GM23338 (cell line): ENCODE measurements at regions not wholly inside any gene's neighbourhood (a gene's known extent, or its start where the extent isn't known, plus 50 kb on each side); places are given as distances from the start of the nearest gene placed in this dataset.

ENCODE experiments used
- ATAC-seq: fragments of 200-7000 bp; cut with Tn5 transposase; 3 replicates; pipeline ENCODE4 v1.9.1; 2020
- DNase-seq: peaks from one replicate; pipeline ENCODE4 v3.0.0-alpha.2; 2015; ENCODE audit warnings: low spot score
- H2AFZ ChIP-seq: fragments of 200-600 bp; sonication (generic); 2 replicates; pipeline ENCODE4 v1.8.0; 2016; ENCODE audit warnings: antibody characterized with exemption, mild to moderate bottlenecking, moderate library complexity
- H3F3A ChIP-seq: fragments of 200-600 bp; sonication (generic); replicated peaks from 2 replicates; pipeline ENCODE4 v1.8.0; 2017; ENCODE audit warnings: antibody characterized with exemption, mixed run types, low read depth
- H3K27ac ChIP-seq: fragments of 200-600 bp; sonication (generic); 2 replicates; pipeline ENCODE4 v1.6.1; 2016; ENCODE audit warnings: low read depth
- H3K27me3 ChIP-seq: fragments of 200-600 bp; sonication (generic); 2 replicates; pipeline ENCODE4 v1.8.0; 2016; ENCODE audit warnings: mild to moderate bottlenecking, mixed run types, moderate library complexity; ENCODE audit not compliant: insufficient read depth
- H3K36me3 ChIP-seq: fragments of 200-600 bp; sonication (generic); 2 replicates; pipeline ENCODE4 v1.8.0; 2016; ENCODE audit warnings: mild to moderate bottlenecking; ENCODE audit not compliant: insufficient read depth
- H3K4me1 ChIP-seq: fragments of 200-600 bp; sonication (generic); 2 replicates; pipeline ENCODE4 v1.8.0; 2016; ENCODE audit warnings: mild to moderate bottlenecking, moderate library complexity; ENCODE audit not compliant: insufficient read depth
- H3K4me2 ChIP-seq: fragments of 200-600 bp; sonication (generic); 2 replicates; pipeline ENCODE4 v1.7.1; 2017; ENCODE audit warnings: mixed run types
- H3K4me3 ChIP-seq: fragments of 200-600 bp; sonication (generic); 2 replicates; pipeline ENCODE4 v1.6.1; 2016; ENCODE audit warnings: mixed run types
- H3K79me2 ChIP-seq: fragments of 200-600 bp; sonication (generic); replicated peaks from 2 replicates; pipeline ENCODE4 v1.8.0; 2017; ENCODE audit warnings: mild to moderate bottlenecking; ENCODE audit not compliant: insufficient read depth
- H3K9me2 ChIP-seq: fragments of 200-600 bp; sonication (generic); 2 replicates; pipeline ENCODE4 v1.8.0; 2017; ENCODE audit not compliant: insufficient read depth
- H4K20me1 ChIP-seq: fragments of 200-600 bp; sonication (generic); replicated peaks from 2 replicates; pipeline ENCODE4 v1.8.0; 2017; ENCODE audit warnings: mild to moderate bottlenecking; ENCODE audit not compliant: insufficient read depth
- H3K27ac Mint-ChIP-seq: 2 replicates; pipeline ENCODE4 v1.8.0; 2020; ENCODE audit warnings: inconsistent platforms, mild to moderate bottlenecking, moderate library complexity, mixed read lengths
- H3K27me3 Mint-ChIP-seq: 3 replicates; pipeline ENCODE4 v1.8.0; 2022; ENCODE audit warnings: low read depth, mild to moderate bottlenecking, moderate library complexity, mixed read lengths, inconsistent platforms; ENCODE audit not compliant: insufficient read depth, poor library complexity
- H3K36me3 Mint-ChIP-seq: 3 replicates; pipeline ENCODE4 v1.8.0; 2021; ENCODE audit warnings: low read depth, mild to moderate bottlenecking, inconsistent platforms, moderate library complexity, mixed read lengths
- H3K4me1 Mint-ChIP-seq: 3 replicates; pipeline ENCODE4 v1.8.0; 2020; ENCODE audit warnings: mild to moderate bottlenecking, inconsistent platforms, mixed read lengths
- H3K4me3 Mint-ChIP-seq: 3 replicates; pipeline ENCODE4 v1.8.0; 2021; ENCODE audit warnings: moderate library complexity, mild to moderate bottlenecking, inconsistent platforms, mixed read lengths
- H3K9me3 Mint-ChIP-seq: 3 replicates; pipeline ENCODE4 v1.8.0; 2020; ENCODE audit warnings: moderate library complexity, mild to moderate bottlenecking, inconsistent platforms, mixed read lengths
- CREB1 ChIP-seq: fragments of 250-450 bp; sonication (Bioruptor Pico); IDR thresholded peaks from 2 replicates; pipeline ENCODE4 v1.5.0; 2020; ENCODE audit warnings: low read depth, mild to moderate bottlenecking, moderate library complexity
- CTCF ChIP-seq, 2 experiments: fragments of 200-600 bp in 1 of 2; sonication (generic) in 1 of 2; conservative IDR thresholded peaks; 2 replicates each; pipeline versions ENCODE4 v1.5.1 to v1.6.1; 2016 to 2017; ENCODE audit warnings: antibody characterized with exemption in 2 of 2, low read depth in 2 of 2, mild to moderate bottlenecking in 2 of 2, moderate library complexity in 1 of 2
- ETS1 ChIP-seq: IDR thresholded peaks from 2 replicates; pipeline ENCODE4 v1.6.1; 2016; ENCODE audit warnings: antibody characterized with exemption
- EZH2 ChIP-seq: fragments of 200-600 bp; sonication (generic); IDR thresholded peaks from one replicate; pipeline ENCODE4 v1.8.0; 2017; ENCODE audit warnings: antibody characterized with exemption, mild to moderate bottlenecking, low read depth; ENCODE audit not compliant: unreplicated experiment
- EZH2phosphoT487 ChIP-seq: fragments of 200-600 bp; sonication (generic); IDR thresholded peaks from one replicate; pipeline ENCODE4 v1.8.1; 2018; ENCODE audit warnings: antibody characterized with exemption; ENCODE audit not compliant: unreplicated experiment
- JUNB ChIP-seq: IDR thresholded peaks from one replicate; pipeline ENCODE4 v1.6.1; 2016; ENCODE audit warnings: antibody characterized with exemption; ENCODE audit not compliant: unreplicated experiment
- NANOG ChIP-seq: IDR thresholded peaks from 2 replicates; pipeline ENCODE4 v1.6.1; 2016; ENCODE audit warnings: antibody characterized with exemption, borderline replicate concordance
- POLR2AphosphoS5 ChIP-seq: IDR thresholded peaks from 2 replicates; pipeline ENCODE4 v1.6.1; 2016; ENCODE audit warnings: antibody characterized with exemption, low read depth
- STAT1 ChIP-seq: IDR thresholded peaks from one replicate; pipeline ENCODE4 v1.6.1; 2016; ENCODE audit warnings: antibody characterized with exemption; ENCODE audit not compliant: unreplicated experiment
- ZNF114 ChIP-seq: fragments of 250-450 bp; sonication (Bioruptor Pico); IDR thresholded peaks from 2 replicates; pipeline ENCODE4 v1.5.0; 2020; ENCODE audit warnings: mild to moderate bottlenecking, moderate library complexity
- ZNF331 ChIP-seq: fragments of 250-450 bp; sonication (Bioruptor Pico); IDR thresholded peaks from 2 replicates; pipeline ENCODE4 v1.5.0; 2020; ENCODE audit warnings: low read depth, mild to moderate bottlenecking, moderate library complexity
- TF ChIP-seq, protein P1 (sequence below): IDR thresholded peaks from one replicate; pipeline ENCODE4 v1.6.1; 2018; ENCODE audit warnings: antibody characterized with exemption; ENCODE audit not compliant: unreplicated experiment

- Histone ChIP-seq H3K4me2 (no peak overlapping the region), H3F3A (no peaks in the 10 kb centered on the region), H3K36me3 (no peaks in the 10 kb centered on the region), H4K20me1 (no peaks in the 10 kb centered on the region), H3K9me2 (no peaks in the 10 kb centered on the region), H3K27ac (no peak overlapping the region), H3K4me1 (peaks cover 10% of the 10 kb centered on the region; the same call in 1 of the 2 replicates), H3K79me2 (no peaks in the 10 kb centered on the region), H3K27me3 (no peaks in the 10 kb centered on the region), H2AFZ (no peak overlapping the region), H3K4me3 (no peak overlapping the region)
- H3K4me1 Mint-ChIP-seq, result peaks cover 18% of the 10 kb centered on the region
- DNase-seq (no peak), ATAC-seq (no peak)
- no peak overlapping the region for H3K4me3 Mint-ChIP-seq
- H3K27ac Mint-ChIP-seq, result no peak overlapping the region
- H3K9me3 Mint-ChIP-seq, result no peaks in the 10 kb centered on the region
- TF ChIP-seq, protein P1, sequence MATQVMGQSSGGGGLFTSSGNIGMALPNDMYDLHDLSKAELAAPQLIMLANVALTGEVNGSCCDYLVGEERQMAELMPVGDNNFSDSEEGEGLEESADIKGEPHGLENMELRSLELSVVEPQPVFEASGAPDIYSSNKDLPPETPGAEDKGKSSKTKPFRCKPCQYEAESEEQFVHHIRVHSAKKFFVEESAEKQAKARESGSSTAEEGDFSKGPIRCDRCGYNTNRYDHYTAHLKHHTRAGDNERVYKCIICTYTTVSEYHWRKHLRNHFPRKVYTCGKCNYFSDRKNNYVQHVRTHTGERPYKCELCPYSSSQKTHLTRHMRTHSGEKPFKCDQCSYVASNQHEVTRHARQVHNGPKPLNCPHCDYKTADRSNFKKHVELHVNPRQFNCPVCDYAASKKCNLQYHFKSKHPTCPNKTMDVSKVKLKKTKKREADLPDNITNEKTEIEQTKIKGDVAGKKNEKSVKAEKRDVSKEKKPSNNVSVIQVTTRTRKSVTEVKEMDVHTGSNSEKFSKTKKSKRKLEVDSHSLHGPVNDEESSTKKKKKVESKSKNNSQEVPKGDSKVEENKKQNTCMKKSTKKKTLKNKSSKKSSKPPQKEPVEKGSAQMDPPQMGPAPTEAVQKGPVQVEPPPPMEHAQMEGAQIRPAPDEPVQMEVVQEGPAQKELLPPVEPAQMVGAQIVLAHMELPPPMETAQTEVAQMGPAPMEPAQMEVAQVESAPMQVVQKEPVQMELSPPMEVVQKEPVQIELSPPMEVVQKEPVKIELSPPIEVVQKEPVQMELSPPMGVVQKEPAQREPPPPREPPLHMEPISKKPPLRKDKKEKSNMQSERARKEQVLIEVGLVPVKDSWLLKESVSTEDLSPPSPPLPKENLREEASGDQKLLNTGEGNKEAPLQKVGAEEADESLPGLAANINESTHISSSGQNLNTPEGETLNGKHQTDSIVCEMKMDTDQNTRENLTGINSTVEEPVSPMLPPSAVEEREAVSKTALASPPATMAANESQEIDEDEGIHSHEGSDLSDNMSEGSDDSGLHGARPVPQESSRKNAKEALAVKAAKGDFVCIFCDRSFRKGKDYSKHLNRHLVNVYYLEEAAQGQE, result no peak
- no peaks in the 10 kb centered on the region for H3K27me3 Mint-ChIP-seq
- no peaks in the 10 kb centered on the region for H3K36me3 Mint-ChIP-seq
Measured at GRCh38 chr2:137893145-137893544, 71.1 kb upstream of the HNMT start.

DNA sequence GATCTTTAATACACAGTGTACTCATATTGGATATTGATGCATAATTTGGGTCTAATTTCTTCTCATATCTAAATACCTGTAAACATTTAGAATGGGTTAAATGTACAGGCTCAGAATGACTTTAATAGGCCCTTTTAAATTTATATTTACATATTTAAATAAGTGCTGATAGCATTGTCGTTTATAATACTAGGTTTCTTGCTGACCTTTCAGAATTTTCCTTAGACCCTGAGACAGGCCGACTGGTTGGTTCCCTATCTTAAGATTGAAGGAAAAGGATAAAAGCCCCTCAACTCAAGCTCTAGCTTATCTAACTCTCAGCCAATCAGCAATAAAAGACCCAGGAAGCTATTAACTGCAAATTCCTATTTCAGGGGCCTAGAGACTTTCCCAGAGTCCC is 67.8 kb upstream of the HNMT start:
- ATAC-seq, result no peak
- Histone ChIP-seq H3K27me3 (no peaks in the 10 kb centered on the region), H3K36me3 (no peaks in the 10 kb centered on the region), H3F3A (no peaks in the 10 kb centered on the region), H3K27ac (no peak overlapping the region), H4K20me1 (no peaks in the 10 kb centered on the region), H2AFZ (no peak overlapping the region), H3K79me2 (no peaks in the 10 kb centered on the region), H3K4me2 (no peak overlapping the region), H3K4me1 (no peaks in the 10 kb centered on the region), H3K4me3 (no peak overlapping the region), H3K9me2 (no peaks in the 10 kb centered on the region)
- no peaks in the 10 kb centered on the region for H3K9me3 Mint-ChIP-seq
- no peak overlapping the region for H3K4me3 Mint-ChIP-seq
- H3K27me3 Mint-ChIP-seq, result no peaks in the 10 kb centered on the region
- no peaks in the 10 kb centered on the region for H3K36me3 Mint-ChIP-seq
- no peak for DNase-seq
- H3K4me1 Mint-ChIP-seq, result peaks cover 3% of the 10 kb centered on the region; the same call in 2 of the 3 replicates
- 0 out of 2 replicates have a peak overlapping the region, but pooled peaks have one; percentile 15 for H3K27ac Mint-ChIP-seq
- no peak for TF ChIP-seq STAT1
- no peak for TF ChIP-seq POLR2AphosphoS5
- no peak for TF ChIP-seq JUNB
- TF ChIP-seq EZH2, result no peak
- no peak for TF ChIP-seq ZNF331 (CRISPR knock-in tag)
- TF ChIP-seq ETS1, result no peak
- no peak for TF ChIP-seq CREB1 (CRISPR knock-in tag)
- no peak for TF ChIP-seq CTCF (conservative IDR thresholded peaks at IDR 0.05; ENCODE audit: low read depth in 2 of 2)
- no peak for TF ChIP-seq EZH2phosphoT487
- TF ChIP-seq, protein P1, result no peak
- TF ChIP-seq NANOG, result no peak
- TF ChIP-seq ZNF114 (CRISPR knock-in tag), result no peak
